Fibroblast of skin of scalp (primary cell): ENCODE measurements at regions not wholly inside any gene's neighbourhood (a gene's known extent, or its start where the extent isn't known, plus 50 kb on each side); places are given as distances from the start of the nearest gene placed in this dataset.
"Not testable (repeated sequence)": the region's sequence is repeated elsewhere in the genome, so short reads cannot be mapped to it uniquely, and the experiment has no call there.

Experiments
- DNase-seq: peaks from one replicate; pipeline ENCODE4 v3.0.0-alpha.2; 2013

- no peak for DNase-seq
Observed at GRCh38 chr12:24359418-24359817, 409.9 kb upstream of the SOX5 start.

DNA sequence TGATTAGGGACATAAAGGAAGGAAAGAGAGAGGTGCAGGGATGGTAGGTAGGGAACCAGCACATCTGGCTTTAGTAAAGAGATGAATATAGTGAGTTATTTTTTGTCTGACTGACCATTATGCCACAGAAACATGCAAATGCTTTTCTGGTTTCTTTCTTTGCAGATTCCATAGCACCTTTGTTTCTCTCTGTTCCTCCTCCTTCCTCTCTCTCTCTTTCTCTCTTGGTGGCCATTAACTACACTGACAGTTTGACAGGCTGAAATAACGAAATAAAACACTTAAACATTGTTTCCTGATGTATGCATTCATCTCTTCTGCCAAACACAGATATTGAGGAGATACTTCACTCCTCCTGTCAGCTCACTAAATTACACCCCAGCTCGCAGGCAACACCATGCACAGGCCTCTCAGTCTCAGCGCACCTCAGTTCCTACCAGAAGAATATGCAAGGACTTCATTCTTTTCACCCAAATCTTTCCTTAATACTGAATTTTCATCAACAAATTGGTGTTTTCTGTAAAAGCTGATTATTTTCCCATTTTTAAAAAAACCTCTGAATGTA lies 406.9 kb upstream of the SOX5 start:
- DNase-seq: no peak

DNA sequence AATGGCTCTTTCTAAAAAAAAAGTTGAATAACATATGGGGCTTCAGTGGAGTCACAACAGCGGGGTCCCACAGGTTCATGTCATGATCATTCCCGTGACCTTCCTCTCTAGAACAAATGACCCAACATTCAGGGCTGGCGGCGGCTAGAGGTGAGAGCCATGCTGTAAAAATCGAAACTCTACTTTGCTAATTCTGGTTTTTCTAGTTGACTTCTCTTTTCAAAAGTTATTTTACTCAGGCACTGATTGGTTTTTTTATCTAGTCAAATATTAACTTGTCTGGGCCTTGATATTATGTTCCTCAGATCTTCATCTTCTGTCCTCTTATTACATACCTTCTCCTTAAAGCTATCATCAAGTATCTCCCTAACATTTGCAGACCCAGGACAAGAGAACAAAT lies 402.9 kb upstream of the SOX5 start:
- no peak for DNase-seq

DNA sequence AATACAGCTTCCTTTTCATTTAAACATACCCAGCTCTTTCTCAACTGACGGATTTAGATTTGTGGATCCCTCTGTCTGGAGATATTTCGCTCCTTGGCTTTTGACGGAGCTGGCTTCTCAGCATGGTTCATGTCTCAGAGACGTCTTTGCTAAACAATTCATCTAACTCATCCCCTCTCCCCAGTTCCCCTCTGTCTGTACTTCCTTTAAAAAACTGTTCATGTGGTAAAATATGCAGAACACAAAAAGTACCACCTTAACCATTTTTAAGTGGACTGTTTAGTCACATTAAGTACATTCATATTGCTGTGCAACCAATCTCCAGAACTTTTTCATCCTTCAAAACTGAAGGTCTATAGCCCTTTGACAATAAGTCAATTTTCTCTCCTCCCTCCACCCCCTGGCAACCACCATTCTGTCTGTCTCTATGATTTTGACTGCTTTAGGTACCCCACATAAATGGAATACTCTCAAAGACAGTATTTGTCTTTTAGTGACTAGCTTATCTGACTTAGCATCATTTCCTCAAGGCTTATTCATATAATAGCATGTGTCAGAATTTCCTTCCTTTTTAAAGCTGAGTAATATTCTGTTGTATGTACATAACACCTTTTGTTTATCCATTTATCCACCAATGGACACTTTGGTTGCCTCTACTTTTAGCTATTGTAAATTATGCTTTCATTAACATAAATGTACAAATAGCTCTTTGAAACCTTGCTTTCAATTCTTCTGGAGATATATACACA lies 399.8 kb upstream of the SOX5 start:
- no peak for DNase-seq

- DNase-seq: not testable (repeated sequence)
Observed at GRCh38 chr12:24348180-24348579, 398.7 kb upstream of the SOX5 start.

GRCh38 chr12:24328261-24328660 lies 378.8 kb upstream of the SOX5 start:
- DNase-seq: no peak

DNA sequence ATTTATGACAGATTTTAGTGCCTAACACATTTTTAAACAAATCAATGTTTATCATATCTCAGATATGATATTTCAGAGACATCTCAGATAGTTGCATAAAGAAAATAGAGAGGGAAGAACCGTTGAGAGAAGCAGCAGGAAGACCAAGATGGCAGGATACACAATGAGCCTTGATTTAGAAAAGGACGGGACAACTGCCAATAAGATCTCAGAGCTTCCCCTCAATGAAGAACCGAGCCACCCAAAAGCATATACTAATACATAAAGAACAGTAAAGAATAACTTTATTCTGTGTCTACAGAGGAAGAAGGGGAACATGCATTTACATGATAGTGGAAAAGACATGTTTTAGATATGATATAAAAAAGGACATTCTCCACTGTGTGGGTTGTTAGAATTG lies 375.9 kb upstream of the SOX5 start:
- no peak for DNase-seq

GRCh38 chr12:24307716-24308335 lies 358.4 kb upstream of the SOX5 start:
- no peak for DNase-seq

DNA sequence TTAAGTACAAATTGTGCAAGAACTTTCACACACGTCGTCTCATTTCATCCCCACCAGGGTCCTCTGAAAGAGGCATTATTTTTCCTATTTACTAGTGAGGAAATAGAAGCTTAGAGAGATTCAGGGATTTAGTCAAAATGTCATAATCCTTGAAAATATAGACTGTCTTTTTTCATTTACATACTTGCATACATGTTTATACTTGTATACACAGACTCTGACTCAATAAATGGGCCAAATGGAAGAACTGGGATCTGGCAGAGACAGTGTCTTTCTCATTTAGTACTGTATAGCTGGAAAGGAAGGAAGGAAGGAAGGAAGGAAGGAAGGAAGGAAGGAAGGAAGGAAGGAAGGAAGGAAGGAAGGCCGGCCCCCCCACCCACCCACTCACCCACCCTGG lies 357.7 kb upstream of the SOX5 start:
- no peak for DNase-seq

DNA sequence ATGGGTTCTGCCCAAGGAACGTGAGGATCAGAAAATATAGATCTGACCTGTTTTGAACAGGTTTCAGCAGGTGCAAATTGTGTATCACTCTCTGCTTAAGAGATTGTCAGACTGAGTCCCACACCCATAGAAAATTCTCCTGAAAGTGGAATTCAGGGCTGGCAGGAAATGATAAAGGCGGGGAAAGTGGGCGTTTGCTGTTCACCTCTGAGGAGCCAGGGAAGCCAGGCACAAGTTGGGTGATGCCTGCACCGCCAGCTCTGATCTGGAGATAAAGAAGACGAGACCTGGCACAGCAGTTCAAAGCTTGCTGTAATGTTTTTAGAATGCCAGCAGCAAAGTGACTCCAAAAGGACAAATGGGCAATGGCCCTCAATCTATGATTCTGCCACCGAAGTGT lies 356.5 kb upstream of the SOX5 start:
- no peak for DNase-seq

DNA sequence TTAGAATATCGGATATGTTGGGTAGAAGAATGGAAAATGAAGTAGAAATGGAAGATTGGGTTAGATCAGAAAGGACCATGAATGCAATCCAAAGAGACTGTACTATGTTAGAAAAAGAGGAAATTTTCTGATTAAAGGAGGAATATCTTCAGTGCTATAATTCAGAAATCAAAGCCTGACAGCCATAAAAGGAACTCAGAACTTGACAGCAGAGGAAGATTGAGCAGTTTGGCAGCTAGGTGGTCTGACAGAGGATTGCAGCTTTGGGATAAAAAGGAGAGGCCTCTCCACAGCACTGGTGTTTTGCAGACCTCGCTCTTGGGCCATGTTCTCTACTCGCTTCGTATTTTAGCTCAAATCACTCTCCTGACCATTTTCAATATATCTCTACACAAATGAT lies 354.8 kb upstream of the SOX5 start:
- no peak for DNase-seq

GRCh38 chr12:24302708-24303107 lies 353.2 kb upstream of the SOX5 start:
- no peak for DNase-seq

DNA sequence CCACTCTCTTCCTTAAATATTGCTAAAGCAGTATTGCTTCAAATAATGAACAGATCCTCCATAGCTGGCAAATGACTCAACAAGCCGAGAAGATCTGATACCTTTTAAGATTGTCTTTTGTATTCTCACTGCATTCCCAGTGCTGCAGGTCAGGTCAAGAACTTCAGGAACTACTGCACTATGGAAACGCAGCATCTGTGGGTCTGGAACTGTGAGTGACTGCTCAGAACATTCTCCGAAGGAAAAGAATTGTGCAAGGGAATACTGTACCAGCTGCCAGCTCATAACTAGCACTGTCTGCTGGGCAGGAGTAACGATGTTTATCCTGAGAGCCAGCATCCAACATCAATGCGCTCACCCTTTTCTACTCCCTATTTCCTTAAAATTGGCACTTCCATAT lies 348.0 kb upstream of the SOX5 start:
- DNase-seq: no peak

DNA sequence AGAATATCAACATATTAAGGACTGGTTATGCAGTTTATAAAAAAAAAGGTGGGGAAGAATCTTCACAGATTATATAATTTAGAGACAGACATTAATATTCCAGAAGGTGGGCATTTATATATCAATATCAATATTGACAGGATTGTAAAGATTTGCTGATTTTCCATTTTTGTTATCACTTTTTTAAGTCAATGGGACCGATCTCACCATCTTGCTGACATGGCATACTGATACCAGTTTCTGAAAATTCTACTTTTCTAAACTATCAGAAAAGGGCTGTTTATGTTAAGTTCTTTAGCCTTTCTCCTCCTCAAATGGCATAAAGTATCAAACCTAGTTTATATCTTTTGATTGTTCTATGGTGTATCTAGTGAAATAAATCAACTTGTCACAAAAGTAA lies 344.1 kb upstream of the SOX5 start:
- no peak for DNase-seq

DNA sequence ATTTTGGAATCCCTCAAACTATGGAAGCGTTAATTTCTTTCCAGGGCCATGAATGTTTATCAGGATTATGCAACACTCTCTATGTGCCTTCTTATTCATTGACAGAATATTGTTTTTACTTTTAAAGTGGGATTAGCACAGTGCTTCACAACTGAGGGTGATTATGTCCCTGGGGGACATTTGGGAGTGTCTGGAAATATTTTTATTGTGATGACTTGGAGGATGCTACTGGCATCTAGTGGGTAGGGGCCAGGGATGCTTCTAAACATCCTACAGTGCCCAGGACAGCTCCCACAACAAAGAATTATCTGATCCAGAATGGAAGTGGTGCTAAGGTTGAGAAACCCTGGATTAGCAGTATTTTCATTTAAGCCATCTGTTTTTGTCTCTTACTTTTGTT lies 338.5 kb upstream of the SOX5 start:
- DNase-seq: no peak

DNA sequence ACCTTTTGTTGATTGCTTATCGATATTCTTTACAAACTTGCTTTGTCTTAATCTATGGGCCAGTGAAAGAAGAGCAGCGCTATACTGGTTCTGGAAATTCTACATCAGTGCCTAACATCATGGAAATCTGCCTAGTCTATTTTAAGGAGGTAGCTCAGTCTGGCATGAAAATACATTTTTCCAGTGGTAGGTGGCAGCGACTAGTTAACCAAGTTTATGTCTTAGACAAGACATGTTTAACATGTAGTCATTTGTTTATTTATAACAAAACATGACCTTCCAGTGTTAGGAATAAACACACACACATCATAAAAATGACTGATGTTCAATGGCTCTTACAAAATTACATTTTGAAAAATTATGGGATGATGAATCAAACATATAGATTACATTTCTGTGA lies 336.0 kb upstream of the SOX5 start:
- DNase-seq: no peak

GRCh38 chr12:24281341-24281740 lies 331.9 kb upstream of the SOX5 start:
- DNase-seq: no peak

DNA sequence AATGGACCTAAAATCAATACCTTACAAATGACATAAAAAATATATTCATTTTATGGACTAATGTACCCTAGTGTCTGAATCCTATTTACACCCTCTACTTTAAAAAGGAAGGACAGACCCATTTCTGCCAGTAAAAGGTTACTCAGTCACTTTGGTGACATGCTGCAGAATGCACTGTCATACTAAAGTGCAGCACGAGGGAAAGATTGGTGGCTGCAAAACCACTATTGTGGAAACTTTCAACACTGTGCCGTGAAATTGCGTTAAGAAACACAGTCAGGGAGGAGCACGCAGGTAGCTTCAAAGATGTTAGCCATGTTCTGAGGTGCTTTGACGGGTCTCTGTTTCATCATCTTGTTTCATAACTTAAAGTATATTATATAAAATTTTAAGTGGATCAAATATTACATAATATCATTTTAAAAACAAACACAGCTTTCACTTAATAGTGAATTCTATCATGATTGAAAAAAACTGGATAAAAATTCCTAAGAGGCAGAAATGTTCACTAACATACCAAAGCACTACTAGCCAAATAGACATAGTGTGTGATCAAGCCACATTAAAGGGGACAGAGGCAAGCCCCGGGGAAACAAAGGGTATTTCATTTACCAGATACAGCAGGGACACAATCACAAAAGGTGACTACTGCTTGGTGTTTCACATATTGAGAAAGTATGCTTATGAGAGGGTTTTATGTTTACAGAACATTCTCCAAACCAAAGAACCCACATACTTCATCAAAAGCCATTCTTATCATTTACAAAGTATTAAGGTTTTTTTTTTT lies 330.8 kb upstream of the SOX5 start:
- no peak for DNase-seq

- DNase-seq: no peak
Observed at GRCh38 chr12:24278832-24279231, 329.4 kb upstream of the SOX5 start.

- no peak for DNase-seq
Observed at GRCh38 chr12:24270965-24271364, 321.5 kb upstream of the SOX5 start.

GRCh38 chr12:24270464-24270863 lies 321.0 kb upstream of the SOX5 start:
- DNase-seq: no peak

DNA sequence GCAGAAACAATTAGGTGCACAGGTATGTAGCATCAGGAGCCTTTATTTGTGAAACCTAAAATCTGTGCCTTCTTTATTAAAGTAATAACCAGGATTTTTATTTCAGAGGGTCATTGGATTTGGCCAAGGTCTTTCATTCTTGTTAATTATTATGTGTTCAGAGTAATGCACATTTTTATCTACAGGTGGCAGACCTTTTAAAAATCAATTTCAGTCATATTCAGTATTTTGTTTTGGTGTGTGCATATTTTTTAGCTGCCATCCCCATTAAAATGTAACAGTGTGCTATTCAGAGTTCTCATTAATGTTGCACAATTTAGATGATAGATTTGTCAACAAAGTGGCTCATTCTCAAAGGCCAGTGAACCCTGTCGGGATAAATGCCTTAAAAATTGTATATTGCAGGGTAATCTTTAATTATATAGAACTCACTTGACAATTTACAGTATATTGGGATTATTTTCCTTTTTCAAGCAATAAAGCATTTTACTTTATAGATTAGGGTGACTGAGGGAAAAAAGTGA lies 319.3 kb upstream of the SOX5 start:
- DNase-seq: no peak

DNA sequence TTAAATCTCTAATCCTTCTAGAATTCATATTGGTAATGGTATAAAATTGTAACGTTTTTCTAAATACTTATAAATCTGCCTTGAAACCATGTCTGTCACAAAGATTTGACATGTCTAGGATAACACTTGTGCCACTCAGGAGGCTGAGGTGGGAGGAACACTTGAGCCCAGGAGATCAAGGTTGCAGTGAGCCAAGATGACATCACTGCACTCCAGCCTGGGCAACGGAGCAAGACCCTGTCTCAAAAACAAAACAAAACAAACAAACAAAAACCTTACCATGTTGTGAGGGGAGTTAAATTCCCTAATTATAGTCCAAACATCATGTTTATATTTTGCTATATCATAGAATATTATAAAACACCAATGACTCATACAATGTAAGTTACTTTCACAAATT lies 317.5 kb upstream of the SOX5 start:
- no peak for DNase-seq
